AG04449 (cell line): ENCODE measurements at regions not wholly inside any gene's neighbourhood (a gene's known extent, or its start where the extent isn't known, plus 50 kb on each side); places are given as distances from the start of the nearest gene placed in this dataset.
"Not testable (repeated sequence)": the region's sequence is repeated elsewhere in the genome, so short reads cannot be mapped to it uniquely, and the experiment has no call there.

Source experiments
- CTCF ChIA-PET: fragments of 350-600 bp; formaldehyde crosslinking; extraction: SDS; loops from one replicate; lab custom pipeline; 2021; ENCODE audit warnings: antibody characterized with exemption; lab: Yijun Ruan, JAX
- POLR2A ChIA-PET: fragments of 400-600, 350-600 bp; formaldehyde crosslinking; extraction: SDS; loops from one replicate; lab custom pipeline; 2020; ENCODE audit warnings: antibody characterized with exemption, inconsistent platforms; lab: Yijun Ruan, JAX
- DNase-seq: peaks from one replicate; pipeline ENCODE4 v3.0.0-alpha.2; 2010; ENCODE audit warnings: low read depth, low spot score
- H3K4me3 ChIP-seq: 2 replicates; pipeline ENCODE4 v1.5.1; 2011; ENCODE audit warnings: low read depth, mild to moderate bottlenecking, control low read depth, low read length
- TF ChIP-seq, protein P1 (sequence below): IDR thresholded peaks from one replicate; pipeline ENCODE4 v1.5.1; 2011; ENCODE audit warnings: mild to moderate bottlenecking, moderate library complexity, low read length, control low read depth, inconsistent platforms; ENCODE audit not compliant: insufficient read depth; ENCODE audit errors: missing control alignments

DNA sequence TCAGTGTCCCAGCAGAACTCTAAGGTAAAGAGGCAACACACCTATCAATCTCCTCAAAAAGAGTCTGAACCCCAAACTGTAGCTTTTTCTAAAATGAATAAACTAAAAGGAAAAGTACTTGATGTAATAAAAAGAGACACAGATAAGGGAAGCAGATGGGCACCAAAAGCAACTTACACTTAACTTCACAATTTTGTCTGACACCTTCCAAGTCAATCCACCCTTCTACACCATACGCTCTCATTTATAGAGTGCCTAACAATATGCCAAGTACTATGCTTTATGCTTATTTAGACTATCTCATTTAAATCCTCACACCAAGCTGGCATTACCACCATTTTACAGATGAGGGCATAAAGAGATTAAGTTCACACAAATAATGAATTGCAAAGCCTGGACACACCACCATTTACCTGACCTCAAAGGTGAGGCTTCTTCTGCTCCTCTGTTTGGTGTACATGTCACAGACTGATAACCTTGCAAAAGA, 90.6 kb upstream of the DST start:
- TF ChIP-seq, protein P1, sequence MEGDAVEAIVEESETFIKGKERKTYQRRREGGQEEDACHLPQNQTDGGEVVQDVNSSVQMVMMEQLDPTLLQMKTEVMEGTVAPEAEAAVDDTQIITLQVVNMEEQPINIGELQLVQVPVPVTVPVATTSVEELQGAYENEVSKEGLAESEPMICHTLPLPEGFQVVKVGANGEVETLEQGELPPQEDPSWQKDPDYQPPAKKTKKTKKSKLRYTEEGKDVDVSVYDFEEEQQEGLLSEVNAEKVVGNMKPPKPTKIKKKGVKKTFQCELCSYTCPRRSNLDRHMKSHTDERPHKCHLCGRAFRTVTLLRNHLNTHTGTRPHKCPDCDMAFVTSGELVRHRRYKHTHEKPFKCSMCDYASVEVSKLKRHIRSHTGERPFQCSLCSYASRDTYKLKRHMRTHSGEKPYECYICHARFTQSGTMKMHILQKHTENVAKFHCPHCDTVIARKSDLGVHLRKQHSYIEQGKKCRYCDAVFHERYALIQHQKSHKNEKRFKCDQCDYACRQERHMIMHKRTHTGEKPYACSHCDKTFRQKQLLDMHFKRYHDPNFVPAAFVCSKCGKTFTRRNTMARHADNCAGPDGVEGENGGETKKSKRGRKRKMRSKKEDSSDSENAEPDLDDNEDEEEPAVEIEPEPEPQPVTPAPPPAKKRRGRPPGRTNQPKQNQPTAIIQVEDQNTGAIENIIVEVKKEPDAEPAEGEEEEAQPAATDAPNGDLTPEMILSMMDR = no peak
- ChIA-PET POLR2A (no interaction called here), CTCF (interaction anchor here (0.9 to 2.4 kb wide), 5 partner anchors 9 to 118 kb away, joined by 3 to 7 read pairs (median 5); no protein-coding TSS in a partner anchor)

DNA sequence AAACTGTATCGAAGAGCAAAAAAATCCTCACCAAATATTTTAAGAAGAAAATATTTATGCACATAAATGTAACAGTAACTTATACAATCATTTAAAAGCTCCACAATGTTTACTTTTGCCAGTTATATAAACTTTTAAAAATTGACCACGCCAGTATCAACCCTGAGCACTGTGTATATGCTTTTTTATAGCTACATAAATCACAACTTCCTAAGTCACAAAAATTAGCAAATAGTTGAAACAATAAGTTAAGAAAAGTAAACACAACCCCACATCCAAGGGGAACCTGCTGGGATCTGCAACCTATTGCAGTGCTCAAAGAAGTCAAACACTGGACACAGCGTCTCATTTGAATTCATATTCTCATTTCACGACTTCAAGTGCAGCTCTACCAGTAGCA, 89.8 kb upstream of the DST start:
- H3K4me3 ChIP-seq = no peak overlapping the region
- POLR2A ChIA-PET = no interaction called here
- DNase-seq = no peak
- TF ChIP-seq, protein P1 = no peak
- CTCF ChIA-PET = interaction anchor here (0.9 to 2.4 kb wide), 4 partner anchors 9 to 118 kb away, joined by 3 to 6 read pairs (median 4); no protein-coding TSS in a partner anchor

More for the DNA sequence above, 90.6 kb upstream of the DST start:
- no peak for DNase-seq
- no peak overlapping the region for H3K4me3 ChIP-seq

DNA sequence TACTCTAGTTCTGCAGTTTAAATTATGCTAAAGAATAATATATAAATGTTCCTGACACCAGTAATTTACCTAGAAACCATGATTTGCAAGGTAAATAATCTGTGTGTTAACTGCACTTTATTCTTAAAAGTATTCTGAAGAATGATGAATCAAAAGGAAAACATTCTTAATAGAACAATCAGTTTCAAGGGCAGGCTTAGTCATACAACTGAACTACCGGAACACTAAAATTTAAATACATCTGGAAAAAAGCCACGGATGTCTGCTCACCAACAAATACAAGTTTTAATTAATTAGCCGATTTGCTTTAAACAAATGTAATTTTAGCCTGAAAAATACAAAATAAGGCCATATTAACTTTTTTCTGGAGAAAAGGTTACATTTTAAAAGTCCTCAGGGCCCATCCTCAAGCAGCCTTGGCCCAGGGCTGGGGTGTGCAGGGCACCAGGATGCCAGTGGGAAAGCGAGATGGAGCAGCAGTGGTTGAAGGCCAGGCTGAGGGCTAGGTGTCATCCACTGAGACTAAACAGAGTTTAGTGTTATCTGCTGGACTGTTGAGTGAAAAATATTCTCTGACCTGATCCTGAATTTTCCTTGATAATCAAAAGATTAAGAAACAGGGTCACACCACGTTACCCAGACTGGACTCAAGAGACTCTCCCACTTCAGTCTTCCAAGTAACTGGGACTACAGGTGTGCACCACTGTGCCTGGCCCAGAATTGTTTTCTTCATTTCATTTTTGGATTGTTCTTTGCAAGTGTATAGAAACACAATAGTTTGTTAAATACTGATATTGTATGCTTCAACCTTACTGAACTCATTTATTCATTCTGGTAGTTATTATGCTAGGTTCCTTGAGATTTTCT, 88.2 kb upstream of the DST start:
- ChIA-PET POLR2A (no interaction called here), CTCF (interaction anchor here (1.1 to 1.6 kb wide), 3 partner anchors 13 to 120 kb away, joined by 3 to 5 read pairs (median 5); no protein-coding TSS in a partner anchor)
- H3K4me3 ChIP-seq = no peak overlapping the region
- TF ChIP-seq, protein P1 = no peak
- DNase-seq = peak; percentile 46

DNA sequence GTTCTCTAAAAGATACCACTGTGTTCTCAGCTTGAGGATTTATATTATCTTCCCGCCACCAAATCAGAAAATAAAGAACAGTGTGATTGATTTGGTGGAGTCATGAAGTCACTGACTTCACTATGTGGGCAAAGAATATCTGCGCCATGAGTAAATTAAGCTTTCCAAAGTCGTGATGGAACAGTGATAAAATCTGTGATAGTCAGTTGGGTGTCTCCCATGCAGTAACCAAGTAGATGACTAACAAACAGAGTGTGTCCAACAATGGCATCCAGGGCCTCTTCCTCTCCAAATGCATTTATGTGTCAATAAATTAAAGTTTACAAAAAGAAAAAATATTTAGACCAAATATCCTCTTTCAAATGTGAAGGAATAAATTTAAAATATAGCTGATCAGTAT, 87.0 kb upstream of the DST start:
- no peak overlapping the region for H3K4me3 ChIP-seq
- peak; percentile 29 for DNase-seq
- POLR2A ChIA-PET = interaction anchor here (1.0 kb wide), 1 partner anchor 23 kb away, joined by 3 read pairs; no protein-coding TSS in a partner anchor
- TF ChIP-seq, protein P1 = no peak
- CTCF ChIA-PET = interaction anchor here (0.8 to 1.6 kb wide), 8 partner anchors 12 to 122 kb away, joined by 3 to 6 read pairs (median 3); no protein-coding TSS in a partner anchor

DNA sequence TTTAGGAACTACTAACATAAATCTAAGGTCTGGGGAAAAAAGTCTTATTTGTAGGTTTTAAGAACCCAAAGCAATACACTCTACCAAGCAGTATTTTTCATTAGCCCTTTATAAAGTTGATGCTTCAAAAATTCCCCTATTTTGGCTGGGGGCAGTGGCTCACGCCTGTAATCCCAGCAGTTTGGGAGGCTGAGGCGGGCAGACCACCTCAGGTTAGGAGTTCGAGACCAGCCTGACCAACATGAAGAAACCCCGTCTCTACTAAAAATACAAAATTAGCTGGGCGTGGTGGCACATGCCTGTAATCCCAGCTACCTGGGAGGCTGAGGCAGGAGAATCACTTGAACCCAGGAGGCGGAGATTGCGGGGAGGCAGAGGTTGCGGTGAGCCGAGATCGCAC, 86.5 kb upstream of the DST start:
- CTCF ChIA-PET = interaction anchor here (0.8 to 1.6 kb wide), 6 partner anchors 11 to 123 kb away, joined by 3 to 6 read pairs (median 3); no protein-coding TSS in a partner anchor
- H3K4me3 ChIP-seq = not testable (repeated sequence)
- POLR2A ChIA-PET = interaction anchor here (1.0 kb wide), 1 partner anchor 23 kb away, joined by 3 read pairs; no protein-coding TSS in a partner anchor

DNA sequence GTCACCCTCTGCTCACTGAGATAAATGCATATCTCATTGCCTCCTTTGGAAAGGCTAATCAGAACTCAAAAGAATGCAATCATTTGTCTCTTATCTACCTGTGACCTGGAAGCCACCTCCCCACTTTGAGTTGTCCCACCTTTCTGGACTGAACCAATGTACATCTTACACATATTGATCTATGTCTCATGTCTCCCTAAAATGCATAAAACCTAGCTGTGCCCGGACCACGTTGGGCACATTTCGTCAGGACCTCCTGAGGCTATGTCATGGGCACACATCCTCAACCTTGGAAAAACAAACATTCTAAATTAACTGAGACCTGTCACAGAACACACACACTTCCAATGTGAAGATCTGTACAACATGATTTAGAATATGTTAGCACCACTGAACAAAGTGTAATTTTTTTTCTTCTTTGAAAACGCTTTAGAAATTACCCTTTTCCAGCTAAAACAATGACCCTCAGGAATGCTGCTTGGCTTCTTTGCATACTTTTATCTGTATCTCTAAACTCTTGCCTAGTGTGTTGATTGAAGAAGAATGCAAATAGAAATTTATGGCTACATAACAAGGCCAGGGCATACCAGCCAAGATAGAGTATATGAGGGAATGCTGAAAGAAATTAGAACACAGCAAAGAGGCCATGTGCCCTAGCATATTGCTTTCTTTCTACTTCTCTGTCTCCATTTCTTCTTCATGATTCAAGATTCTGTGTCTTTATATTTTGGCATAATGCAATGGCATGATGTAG, 84.6 kb upstream of the DST start:
- CTCF ChIA-PET = interaction anchor here (1.0 to 3.7 kb wide), 4 partner anchors 18 to 125 kb away, joined by 3 to 24 read pairs (median 6); no protein-coding TSS in a partner anchor
- peak; percentile 45 for DNase-seq
- POLR2A ChIA-PET = no interaction called here
- TF ChIP-seq, protein P1 = no peak
- H3K4me3 ChIP-seq = no peak overlapping the region

More for the DNA sequence above, 86.5 kb upstream of the DST start:
- not testable (repeated sequence) for DNase-seq
